ENCODE measurements at regions not wholly inside any gene's neighbourhood (a gene's known extent, or its start where the extent isn't known, plus 50 kb on each side); places are given as distances from the start of the nearest gene placed in this dataset.

DNA sequence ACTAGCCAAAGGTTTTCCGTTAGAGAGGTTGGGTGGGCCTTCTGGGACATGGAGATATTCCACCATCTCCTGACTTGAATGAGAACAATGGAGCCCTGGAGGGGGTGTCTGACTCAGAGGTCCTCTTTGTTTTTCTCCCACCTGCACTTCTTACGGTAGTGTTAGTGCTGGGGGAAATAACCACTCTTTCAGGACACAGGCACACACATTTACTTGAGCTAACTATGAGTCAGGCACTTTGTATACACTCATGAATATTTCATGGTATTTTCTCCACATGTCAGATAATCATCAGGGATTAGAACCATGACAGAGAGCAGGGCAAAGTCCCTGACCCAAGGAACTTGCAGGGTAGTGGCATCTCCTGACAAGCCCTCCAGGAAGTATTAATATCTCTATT is 439.1 kb downstream of the TSN start:
- no peak overlapping the region for H3K4me3 ChIP-seq
- no peak for TF ChIP-seq POLR2A (IDR thresholded peaks at IDR 0.05)
- TF ChIP-seq, protein P1, sequence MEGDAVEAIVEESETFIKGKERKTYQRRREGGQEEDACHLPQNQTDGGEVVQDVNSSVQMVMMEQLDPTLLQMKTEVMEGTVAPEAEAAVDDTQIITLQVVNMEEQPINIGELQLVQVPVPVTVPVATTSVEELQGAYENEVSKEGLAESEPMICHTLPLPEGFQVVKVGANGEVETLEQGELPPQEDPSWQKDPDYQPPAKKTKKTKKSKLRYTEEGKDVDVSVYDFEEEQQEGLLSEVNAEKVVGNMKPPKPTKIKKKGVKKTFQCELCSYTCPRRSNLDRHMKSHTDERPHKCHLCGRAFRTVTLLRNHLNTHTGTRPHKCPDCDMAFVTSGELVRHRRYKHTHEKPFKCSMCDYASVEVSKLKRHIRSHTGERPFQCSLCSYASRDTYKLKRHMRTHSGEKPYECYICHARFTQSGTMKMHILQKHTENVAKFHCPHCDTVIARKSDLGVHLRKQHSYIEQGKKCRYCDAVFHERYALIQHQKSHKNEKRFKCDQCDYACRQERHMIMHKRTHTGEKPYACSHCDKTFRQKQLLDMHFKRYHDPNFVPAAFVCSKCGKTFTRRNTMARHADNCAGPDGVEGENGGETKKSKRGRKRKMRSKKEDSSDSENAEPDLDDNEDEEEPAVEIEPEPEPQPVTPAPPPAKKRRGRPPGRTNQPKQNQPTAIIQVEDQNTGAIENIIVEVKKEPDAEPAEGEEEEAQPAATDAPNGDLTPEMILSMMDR (IDR thresholded peaks at IDR 0.05) = no peak
- intact Hi-C loops (cut with DNase I) = no loop called here
- H3K9me3 ChIP-seq = no peaks in the 10 kb centered on the region
- no peaks in the 10 kb centered on the region for H3K36me3 ChIP-seq
- DNase-seq = no peak
- H3K4me1 ChIP-seq = no peaks in the 10 kb centered on the region
- H3K27ac ChIP-seq = no peak overlapping the region
- H3K27me3 ChIP-seq = no peaks in the 10 kb centered on the region
- 37 to 52% methylated on average over 2 of the region's 2 CpGs for WGBS, 2 donors

DNA sequence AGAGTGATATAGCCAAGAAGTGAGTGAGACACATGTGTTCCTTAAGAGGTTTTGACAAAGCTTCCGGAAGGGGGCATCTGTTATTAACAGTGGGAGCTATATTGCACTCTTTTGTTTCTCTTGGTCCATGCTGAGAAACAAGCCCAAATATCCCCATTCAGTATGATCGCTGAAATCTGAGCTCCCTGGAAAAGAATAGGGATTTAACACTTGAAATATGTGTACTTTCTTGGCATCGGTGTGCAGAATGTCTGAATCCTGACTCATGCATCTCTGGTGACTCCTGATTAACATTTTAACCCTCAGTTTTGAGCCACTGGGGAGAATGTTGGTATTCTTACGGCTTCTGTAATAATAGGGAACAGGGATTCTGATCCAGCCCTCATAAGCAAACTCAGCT is 448.1 kb downstream of the TSN start:
- intact Hi-C loops (cut with DNase I) = no loop called here
- TF ChIP-seq, protein P1 (IDR thresholded peaks at IDR 0.05) = no peak
- TF ChIP-seq POLR2A (IDR thresholded peaks at IDR 0.05) = no peak
- no peaks in the 10 kb centered on the region for H3K27me3 ChIP-seq
- H3K4me1 ChIP-seq = no peaks in the 10 kb centered on the region
- DNase-seq = no peak
- no peaks in the 10 kb centered on the region for H3K9me3 ChIP-seq
- H3K27ac ChIP-seq = no peak overlapping the region
- no peaks in the 10 kb centered on the region for H3K36me3 ChIP-seq
- H3K4me3 ChIP-seq = no peak overlapping the region
- WGBS, 2 donors = 34 to 39% methylated on average over 3 to 4 of the region's 4 CpGs

DNA sequence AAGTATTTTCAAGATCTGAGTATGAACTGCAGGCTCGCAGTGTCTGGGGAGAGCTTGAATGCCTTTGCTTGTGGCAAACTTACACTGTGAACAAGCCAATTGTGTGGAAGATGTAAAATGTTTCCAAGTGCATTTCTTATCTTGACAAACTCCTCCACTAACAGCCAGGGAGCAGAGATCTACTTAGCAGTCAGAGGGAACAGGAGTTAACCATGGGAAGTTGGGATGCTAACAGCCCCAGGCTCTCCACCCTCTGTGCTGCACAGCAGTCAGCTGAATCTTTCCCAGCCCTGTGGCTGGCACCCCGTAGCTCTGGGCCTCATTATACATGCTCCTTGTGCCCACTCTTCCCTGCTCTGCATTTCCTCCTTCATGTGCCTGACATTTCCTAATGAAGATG is 450.2 kb downstream of the TSN start:
- DNase-seq = no peak
- H3K4me3 ChIP-seq = no peak overlapping the region
- 53 to 56% methylated on average over 2 of the region's 2 CpGs for WGBS, 2 donors

DNA sequence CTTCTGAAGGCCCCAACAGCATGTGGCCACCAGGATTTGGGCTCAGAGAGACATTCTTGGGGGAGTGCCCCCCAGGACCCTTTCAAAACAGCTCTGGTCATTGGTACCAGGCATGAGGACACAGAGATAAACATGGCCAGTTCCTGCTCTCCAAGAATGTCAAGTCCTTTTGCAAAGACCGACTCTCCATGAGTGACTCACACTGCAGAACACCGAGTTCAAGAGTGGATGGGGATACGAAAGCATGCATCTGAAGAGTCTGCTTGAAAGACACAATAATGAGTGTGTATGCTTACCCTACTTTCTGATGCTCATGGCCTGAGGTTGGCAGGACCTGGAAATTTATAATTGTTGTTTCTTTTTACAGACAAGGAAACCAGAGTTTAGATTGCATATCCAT is 450.6 kb downstream of the TSN start:
- Histone ChIP-seq H3K36me3 (no peaks in the 10 kb centered on the region), H3K27ac (no peak overlapping the region), H3K9me3 (no peaks in the 10 kb centered on the region), H3K4me3 (no peak overlapping the region), H3K4me1 (no peaks in the 10 kb centered on the region), H3K27me3 (no peaks in the 10 kb centered on the region)
- 77 to 86% methylated on average over 3 of the region's 3 CpGs for WGBS, 2 donors
- TF ChIP-seq, protein P1 (IDR thresholded peaks at IDR 0.05) = no peak
- intact Hi-C loops (cut with DNase I) = no loop called here
- no peak for DNase-seq

More for the DNA sequence above, 450.2 kb downstream of the TSN start:
- H3K9me3 ChIP-seq = no peaks in the 10 kb centered on the region
- TF ChIP-seq POLR2A (IDR thresholded peaks at IDR 0.05) = no peak
- TF ChIP-seq, protein P1 (IDR thresholded peaks at IDR 0.05) = no peak
- H3K27ac ChIP-seq = no peak overlapping the region
- H3K36me3 ChIP-seq = no peaks in the 10 kb centered on the region
- H3K27me3 ChIP-seq = no peaks in the 10 kb centered on the region
- no peaks in the 10 kb centered on the region for H3K4me1 ChIP-seq
- intact Hi-C loops (cut with DNase I) = no loop called here

DNA sequence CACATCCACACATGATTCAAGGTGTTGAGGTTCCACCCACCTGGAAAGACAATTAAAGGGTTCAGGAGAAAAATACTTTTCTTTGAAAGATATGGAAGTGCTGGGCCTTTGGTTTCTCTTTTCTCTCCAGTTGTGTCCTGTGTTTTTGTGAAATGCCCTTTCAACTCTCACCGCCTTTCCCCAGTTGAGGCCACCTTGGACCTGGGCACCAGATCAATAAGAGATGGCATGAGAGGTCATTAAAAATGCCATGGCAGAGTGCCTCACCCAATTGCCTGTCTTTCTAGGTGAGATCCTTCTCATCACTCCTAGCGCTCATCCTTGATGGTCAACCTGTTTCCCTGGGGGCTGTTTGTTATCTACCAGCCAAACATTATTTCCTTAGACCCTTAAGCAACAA is 453.9 kb downstream of the TSN start:
- Histone ChIP-seq H3K27me3 (no peaks in the 10 kb centered on the region), H3K36me3 (no peaks in the 10 kb centered on the region), H3K9me3 (no peaks in the 10 kb centered on the region), H3K4me3 (no peak overlapping the region), H3K4me1 (no peaks in the 10 kb centered on the region), H3K27ac (no peak overlapping the region)
- intact Hi-C loops (cut with DNase I) = no loop called here
- no peak for DNase-seq
- WGBS, 2 donors = 87 to 94% methylated on average over 2 of the region's 2 CpGs
- TF ChIP-seq, protein P1 (IDR thresholded peaks at IDR 0.05) = no peak
- no peak for TF ChIP-seq POLR2A (IDR thresholded peaks at IDR 0.05)

Measured in esophagus squamous epithelium (tissue), 5 donors.